Jurkat, Clone E6-1 (cell line): ENCODE measurements at regions not wholly inside any gene's neighbourhood (a gene's known extent, or its start where the extent isn't known, plus 50 kb on each side); places are given as distances from the start of the nearest gene placed in this dataset.

Experiments
- DNase-seq: peaks from one replicate; pipeline ENCODE4 v3.0.0-alpha.2; 2011; ENCODE audit warnings: low read depth, low spot score
- H3K4me3 ChIP-seq: 2 replicates; pipeline ENCODE4 v1.5.1; 2011; ENCODE audit warnings: mild to moderate bottlenecking, low read length, control low read depth, moderate library complexity

DNA sequence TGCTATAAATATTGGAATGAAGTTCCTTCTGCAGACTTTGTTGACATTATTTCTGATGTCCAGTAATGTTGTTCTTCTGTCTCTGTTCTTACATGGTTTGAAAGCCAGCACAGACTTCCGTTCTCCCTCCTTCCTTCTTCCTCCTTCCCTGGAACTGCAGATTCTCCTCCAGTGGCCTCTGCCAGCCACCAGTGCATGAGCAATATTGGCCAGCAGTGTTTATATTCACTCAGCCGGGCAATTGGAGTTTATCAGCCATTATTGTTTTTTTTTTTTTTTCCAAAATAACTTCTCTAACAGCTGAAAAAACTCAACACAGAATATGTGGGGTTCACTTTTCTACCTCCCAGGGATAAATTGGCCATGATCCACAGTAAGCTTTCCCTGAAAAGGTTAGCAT, 86.8 kb downstream of the ADCYAP1 start:
- H3K4me3 ChIP-seq: no peak overlapping the region
- DNase-seq: no peak

DNA sequence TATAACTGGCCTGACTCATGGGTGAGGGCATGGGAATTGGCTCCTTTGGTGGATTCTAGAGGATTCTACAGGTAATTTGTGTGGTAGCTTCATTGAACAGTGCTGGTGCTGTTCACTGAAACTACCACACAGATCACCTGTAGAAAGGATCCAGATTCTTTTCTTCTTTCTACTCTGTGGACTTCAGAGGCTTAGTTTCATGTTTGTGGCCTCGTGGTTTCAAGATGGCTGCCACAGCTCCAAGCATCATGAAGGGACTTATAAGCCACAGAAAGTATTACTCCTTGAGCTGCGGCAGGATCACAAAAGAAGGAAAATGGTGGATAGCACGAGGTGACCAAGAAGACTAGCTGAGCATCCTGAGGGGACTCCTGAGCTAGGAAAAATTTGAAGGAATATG, 88.9 kb downstream of the ADCYAP1 start:
- DNase-seq: peak; percentile 44

DNA sequence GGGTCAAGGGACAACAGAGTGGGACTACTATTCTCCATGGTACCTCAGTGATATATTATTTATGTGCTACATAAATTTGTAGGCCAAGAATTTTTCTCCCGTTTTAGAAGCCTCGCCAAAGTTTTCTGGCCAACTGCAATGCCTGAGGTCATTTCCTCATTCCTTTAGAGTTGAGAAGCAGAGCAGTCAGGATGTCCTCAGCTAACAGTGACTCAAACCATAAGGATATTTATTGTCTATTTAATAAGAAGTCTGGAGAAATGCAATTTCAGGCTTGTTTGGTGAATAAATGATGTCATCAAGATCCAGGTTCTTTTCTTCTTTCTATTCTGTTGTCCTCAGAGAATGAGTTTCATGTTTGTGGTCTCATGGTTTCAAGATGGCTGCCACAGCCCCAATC, 91.0 kb downstream of the ADCYAP1 start:
- H3K4me3 ChIP-seq: no peak overlapping the region
- no peak for DNase-seq

More for the DNA sequence above, 88.9 kb downstream of the ADCYAP1 start:
- H3K4me3 ChIP-seq: no peak overlapping the region

DNA sequence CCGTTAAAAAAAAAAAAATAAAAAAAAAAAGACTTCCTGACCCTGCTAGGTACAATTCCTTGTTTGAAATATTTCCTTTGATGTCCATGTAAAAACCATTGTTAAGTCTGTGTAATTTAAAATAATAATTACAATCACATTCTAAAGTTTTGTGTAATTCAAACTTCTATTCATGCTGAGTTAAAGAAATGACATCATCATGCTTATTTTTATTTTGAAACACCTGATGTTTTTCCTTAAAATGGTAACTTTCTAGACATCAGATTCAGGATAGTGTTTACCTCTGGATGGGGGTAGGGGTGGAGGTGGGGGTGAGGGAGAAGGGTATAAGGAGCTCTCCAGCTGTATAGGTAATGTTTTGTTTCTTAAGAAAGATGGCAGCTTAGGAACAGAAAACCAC, 92.8 kb downstream of the ADCYAP1 start:
- no peak overlapping the region for H3K4me3 ChIP-seq
- DNase-seq: no peak

DNA sequence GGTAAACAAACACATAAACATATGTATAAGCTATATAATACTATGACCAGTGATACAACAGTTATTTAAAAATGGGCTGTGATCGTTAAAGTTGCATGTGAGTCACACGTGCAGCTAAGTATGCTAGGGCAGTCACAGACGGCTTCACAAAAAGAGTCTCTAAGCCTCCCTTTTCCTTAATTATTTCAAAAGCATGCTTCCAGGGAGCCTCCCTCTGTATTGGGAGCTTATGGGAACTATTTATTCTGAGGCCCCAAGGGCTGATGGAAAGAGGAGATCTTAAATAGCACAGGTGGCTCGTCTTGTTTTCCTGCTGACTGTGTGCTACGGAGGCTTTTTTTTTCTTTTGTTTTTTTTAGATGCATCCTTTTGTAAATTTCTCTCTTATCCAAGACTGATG, 94.3 kb downstream of the ADCYAP1 start:
- no peak for DNase-seq
- H3K4me3 ChIP-seq: no peak overlapping the region

DNA sequence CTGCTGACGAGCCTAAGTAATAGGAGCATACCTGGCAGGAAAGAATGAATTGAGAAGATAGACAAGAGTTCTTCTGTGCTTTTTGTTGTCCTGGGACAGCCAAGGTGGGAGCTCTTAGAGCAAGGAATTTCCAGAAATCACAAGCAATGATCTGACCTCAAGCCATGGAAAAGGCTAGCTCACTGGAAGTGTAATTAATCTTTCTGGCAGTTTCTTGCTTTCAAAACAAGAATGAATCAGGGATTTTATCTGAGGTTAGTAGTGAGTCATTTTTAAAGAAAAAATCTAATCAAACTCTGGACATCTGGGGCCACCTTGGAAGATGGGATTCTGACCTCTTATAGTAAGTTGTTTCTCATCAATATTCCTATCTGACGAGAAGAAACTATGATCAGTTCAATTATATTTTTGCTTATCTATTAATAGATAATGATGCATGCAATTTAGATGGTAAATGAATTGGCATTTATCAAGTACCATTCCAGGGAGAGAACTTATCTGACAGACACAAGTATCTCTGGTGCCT, 98.0 kb downstream of the ADCYAP1 start:
- no peak for DNase-seq

DNA sequence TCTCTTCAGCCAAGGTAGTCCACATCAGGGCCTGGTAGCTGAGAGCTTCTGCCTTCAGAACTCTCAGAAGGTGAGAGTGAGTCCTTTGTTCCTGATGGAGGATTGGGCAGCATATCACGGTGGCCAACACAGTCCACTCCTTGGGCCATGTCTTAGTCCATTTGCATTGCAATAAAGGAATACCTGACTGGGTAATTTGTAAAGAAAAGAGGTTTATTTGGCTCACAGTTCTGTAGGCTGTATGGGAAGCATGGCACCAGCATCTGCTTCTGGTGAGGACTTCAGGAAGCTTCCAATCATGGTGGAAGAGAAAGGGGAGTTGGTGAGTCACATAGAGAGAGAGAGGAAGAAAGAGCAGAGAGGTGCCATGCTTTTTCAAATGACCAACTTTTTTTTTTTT, 98.8 kb downstream of the ADCYAP1 start:
- no peak for DNase-seq
- H3K4me3 ChIP-seq: no peak overlapping the region

More for the DNA sequence above, 98.0 kb downstream of the ADCYAP1 start:
- no peak overlapping the region for H3K4me3 ChIP-seq

DNA sequence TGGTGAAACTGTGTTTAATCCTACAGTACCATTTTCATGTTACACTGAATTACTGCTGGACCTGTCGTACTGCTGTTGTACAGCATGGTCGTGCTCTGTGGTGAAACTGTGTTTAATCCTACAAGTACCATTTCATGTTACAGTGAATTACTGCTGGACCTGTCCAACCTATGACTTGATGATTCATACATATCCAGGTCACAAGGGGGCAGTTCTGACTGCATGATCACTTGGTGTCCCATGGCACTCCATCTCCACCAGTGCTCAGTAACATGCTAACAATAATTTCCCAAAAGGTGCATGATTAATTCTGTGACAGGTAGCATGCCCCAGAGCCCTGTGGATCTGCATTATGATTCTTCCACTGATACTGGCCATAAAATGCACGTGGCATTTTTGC, 101.6 kb downstream of the ADCYAP1 start:
- no peak for DNase-seq
- H3K4me3 ChIP-seq: no peak overlapping the region

DNA sequence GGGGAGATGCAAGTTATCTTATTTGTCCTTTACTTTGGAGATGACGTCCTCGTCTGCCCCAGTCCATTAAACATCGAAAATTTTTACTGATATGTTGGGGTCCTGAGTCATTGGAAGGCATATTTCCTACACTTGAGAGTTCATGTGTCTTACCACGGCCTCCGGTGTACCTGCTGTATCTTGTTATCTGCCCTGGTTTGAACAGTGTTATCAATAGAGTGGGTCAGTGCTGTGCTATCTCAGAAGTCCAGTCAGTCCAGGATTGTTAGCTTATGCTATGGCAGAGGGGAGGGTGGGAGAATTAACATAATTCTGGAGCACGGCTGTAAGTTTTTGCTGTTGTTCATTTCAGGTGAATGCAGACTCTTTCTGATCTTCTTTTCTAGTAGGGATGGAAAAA, 102.3 kb downstream of the ADCYAP1 start:
- no peak for DNase-seq
- H3K4me3 ChIP-seq: no peak overlapping the region

DNA sequence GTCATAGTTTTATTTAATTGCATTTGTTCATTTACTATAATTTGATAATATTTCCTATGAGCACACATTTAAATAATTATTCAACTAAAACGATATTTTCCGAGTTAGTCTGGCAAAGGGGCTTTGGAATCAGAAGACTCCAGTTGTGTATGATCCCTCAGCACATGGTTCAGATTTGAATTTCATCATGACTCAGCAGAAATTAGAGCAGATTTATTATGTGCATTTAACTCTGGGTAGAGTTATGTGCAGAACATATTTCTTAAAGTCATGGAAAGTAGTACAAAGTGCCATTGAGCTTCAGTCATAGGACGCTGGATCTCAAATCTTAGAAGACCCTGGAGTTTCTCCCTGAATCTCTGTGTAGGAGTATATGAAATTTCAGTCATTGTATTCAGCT, 106.7 kb downstream of the ADCYAP1 start:
- DNase-seq: no peak
- H3K4me3 ChIP-seq: no peak overlapping the region

DNA sequence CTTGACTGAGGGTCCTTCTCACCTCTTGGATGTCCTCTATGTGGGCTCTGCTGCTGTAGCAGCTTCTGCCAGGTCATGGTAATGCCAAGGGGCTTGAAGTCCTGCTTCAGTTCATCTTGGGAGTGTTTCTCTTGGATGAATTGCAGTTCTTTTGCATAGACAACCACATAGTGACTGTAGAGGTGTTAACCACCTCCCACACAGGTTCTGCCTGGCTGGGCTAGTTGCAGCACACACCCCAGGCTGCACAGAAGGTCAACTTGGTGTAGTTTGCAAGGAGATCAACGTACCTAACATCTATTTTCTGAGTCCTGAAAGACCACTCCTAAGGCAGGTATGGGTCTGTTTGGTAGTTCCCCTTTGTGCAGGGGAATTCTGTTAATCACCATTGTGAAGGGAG, 108.1 kb downstream of the ADCYAP1 start:
- no peak for DNase-seq
- no peak overlapping the region for H3K4me3 ChIP-seq

DNA sequence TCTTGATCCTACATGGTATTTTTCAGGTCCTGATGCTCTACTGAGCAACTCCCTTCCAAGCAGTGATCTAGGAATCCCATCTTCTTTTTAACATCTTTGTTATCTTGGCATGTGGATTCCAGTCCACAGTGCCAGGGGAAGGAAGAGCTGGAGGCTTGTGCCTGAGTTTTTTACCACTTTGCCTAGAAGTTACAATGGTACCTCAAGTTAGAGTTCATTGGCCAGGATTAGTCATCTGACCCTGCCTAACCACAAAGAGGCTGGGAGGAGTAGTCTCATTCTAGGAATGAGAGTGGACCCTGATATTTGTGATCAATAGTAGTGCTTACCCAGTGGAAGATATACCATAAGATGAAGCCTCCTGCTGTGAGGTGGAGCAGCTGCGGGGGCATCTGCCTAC, 109.3 kb downstream of the ADCYAP1 start:
- DNase-seq: no peak
- no peak overlapping the region for H3K4me3 ChIP-seq

DNA sequence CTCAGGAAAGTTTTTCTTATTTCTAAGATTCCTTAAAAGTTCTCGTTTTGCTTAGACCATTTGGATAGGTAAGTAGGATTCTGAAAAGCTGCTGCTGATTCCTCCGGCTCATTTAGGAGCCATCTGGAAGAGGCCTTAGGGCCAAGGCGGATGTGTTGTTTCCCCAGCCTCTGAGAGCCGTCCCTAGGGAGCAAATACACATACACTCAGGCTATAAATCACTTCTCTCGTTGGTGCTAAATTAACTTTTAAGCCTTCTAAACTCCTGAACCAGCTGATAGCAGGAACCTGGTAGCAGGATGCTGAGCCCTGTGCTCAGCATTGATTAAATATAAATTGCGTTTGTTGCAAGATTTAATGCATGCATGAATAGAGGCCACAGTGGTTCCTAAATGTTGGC, 109.8 kb downstream of the ADCYAP1 start:
- DNase-seq: no peak
- no peak overlapping the region for H3K4me3 ChIP-seq

DNA sequence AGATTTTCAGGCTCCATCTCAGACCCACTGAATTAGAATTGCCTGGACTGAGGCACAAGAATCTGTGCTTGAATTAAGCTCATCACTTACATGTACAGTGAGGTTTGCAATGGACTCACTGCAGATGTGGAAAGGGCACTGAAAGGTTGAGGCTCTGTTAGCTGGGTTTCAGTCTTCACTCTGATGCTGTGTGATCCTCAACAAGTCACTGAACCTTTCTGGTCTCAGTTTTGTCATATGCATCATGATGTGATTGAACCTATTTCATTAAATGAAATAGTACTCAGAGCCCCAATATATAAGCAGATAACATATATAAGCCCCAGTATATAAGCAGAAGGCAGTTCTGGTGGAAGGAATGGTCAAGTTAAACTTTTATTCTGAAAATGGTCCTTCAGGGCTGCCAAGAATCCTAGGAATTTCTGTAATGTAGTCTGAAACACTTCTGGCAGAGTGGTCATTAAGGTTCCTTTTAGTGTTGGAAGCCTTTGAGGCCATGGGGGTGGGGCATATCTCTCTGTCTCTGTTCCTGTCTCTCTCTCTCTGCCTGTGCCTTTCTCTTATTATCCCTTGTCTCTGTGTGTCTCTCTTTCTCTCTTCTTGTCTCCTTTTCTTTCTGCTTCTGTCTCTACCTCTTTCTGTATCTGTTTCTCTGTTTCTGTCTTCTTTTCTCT, 110.4 kb downstream of the ADCYAP1 start:
- DNase-seq: no peak
- H3K4me3 ChIP-seq: no peak overlapping the region

DNA sequence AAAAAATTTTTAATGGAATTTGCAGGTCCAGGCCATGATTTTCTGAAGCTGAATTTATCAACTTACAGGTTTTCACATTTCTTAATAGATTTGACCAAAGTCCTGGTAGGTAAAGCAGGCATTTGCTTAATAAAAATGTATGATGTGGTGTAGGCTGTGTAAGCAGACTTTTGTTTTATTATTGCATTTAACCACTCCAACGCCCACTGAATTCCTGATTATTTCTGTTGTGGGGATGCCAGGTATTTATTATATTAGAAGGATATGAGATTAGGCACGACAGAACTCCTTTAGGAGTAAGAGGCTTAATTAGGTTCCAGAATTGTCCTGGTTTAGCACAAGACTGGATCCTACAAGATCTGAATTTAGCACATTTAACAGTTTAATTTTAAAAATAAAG, 111.1 kb downstream of the ADCYAP1 start:
- DNase-seq: no peak

DNA sequence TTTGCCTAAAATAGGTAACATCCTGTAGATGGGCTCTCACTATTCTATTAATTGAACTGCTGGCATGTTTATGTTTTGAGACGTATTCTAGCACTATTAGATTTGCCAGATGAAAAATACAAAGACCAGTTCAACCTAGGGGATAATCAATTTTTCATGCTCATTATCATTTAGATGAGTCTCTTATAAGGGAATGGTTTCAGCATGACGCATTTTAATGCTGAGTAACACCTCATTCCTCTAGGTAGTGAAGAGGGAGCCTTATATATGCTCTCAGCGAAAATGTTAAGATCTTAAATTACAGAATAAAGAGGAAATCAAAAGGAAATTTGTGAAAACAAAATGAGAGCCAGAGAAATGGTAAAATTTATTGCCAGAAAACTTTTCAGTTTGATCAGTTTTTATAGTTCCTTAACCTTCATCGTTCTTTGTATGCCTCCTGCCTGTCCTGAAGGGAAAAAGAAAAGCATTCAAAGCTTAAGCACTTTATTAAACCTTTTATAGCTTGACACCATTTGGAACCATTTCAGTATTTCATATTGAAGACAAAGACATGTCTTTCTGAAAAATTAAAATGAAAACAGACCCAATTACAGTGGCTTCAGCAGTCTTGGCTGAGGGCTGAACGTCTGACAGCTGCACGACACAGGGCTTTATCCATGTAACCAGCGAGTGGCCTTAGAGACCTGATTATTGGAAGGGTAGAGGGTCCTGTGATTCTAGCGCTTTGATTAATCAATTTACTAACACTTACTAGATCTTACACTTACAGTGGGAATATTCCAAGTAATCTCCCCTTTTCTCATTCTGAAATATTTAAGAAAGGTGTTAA, 112.8 kb downstream of the ADCYAP1 start:
- no peak overlapping the region for H3K4me3 ChIP-seq
- DNase-seq: no peak

More for the DNA sequence above, 111.1 kb downstream of the ADCYAP1 start:
- H3K4me3 ChIP-seq: no peak overlapping the region

DNA sequence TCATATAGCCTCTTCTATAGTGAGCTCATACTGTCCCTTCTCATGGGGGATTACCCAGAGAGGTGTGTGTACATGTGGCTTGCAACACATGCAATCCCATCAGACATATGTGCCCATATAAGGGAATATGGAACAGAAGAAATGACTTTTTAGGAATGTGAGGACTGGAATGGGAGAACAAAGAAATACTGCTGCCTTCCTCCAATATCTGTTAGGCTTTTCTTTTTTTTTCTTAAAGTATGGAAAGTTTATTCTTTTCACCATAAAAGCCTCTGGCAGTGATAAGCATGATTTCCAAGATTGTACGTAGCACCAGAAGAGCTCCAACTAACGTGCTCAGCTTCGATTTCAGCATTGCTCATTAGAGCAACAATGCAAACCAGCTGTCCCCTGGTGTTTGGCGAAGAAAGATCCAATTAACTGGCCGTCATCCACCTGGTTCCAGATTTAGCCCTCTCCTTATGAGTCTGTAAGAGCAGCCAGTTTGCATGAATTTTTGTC, 113.6 kb downstream of the ADCYAP1 start:
- no peak for DNase-seq
- no peak overlapping the region for H3K4me3 ChIP-seq

DNA sequence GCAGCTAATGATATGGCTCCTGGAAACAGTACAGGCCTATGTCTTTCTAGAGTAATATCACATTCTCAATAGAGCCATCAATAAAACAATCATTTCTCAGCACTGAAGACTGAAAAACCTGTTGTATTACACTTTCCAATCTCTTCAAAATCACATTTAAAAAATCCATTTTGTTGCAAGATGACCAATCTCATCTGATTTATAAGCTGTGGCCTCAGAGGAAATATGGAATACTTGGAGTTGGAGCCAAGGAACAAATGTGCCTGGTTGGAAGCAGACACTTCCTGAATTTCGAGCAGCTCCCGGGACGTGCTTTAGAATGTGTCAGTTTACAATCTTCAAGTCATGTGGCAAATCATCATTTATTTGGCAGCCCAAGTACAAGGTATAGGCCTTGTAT, 114.5 kb downstream of the ADCYAP1 start:
- no peak overlapping the region for H3K4me3 ChIP-seq
- no peak for DNase-seq

DNA sequence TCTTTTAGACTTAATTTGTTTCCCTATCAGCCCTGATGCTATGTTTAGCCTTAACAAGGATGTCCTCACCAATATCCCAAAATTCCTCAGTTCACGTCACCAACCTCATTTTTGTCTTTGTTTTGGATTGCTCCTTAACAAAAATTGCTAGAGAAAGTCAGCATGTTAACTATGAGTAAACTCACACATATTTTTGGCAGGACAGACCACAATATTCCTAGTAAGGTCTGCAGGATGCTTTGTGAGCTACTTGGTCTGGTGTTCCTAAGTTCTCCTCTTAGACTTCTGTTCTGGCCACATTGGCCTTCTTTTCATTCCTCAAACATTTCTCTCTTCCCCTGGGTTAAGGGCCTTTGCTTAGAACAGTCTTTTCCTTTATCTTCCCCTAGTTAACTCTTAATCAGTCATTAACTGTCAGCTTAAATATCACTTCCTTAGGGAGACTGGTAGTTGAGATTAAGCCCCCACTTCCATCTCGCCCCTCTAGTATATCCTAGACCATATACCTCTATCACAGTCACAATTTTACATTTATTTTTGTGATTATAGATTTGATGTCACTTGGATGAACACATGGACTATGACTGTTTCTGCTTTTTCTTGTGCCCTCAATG, 116.2 kb downstream of the ADCYAP1 start:
- DNase-seq: no peak
- H3K4me3 ChIP-seq: no peak overlapping the region

DNA sequence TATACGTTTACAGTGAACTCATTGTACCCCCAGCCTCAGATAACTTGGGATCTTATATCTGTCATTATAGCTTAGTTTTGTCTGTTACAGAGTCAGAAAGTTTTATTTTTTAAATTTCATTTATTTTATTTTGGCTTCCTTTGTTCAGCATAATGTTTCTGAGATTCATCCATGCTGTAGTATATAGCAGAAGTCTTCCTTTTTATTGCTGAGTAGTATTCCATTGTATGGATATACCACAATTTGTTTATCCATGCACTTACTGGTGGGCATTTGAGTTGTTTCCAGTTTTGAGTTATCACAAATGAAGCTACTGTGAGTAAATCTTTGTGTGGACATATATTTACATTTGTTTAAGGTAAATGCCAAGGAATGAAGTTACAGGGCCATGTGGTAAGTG, 122.3 kb downstream of the ADCYAP1 start:
- H3K4me3 ChIP-seq: no peak overlapping the region
- DNase-seq: no peak
